Activated CD4-positive, alpha-beta memory T cell treated with anti-CD3 and anti-CD28 coated beads, Interleukin-2, amount 10 ng/mL, durations not matched to agents 7 days and 5 days (primary cell): ENCODE measurements at regions not wholly inside any gene's neighbourhood (a gene's known extent, or its start where the extent isn't known, plus 50 kb on each side); places are given as distances from the start of the nearest gene placed in this dataset.
"Not testable (repeated sequence)": the region's sequence is repeated elsewhere in the genome, so short reads cannot be mapped to it uniquely, and the experiment has no call there.

Experiments used
- CTCF ChIA-PET: fragments of 350-600 bp; sonication (Branson Sonifier 250); formaldehyde crosslinking; loops from one replicate; lab custom pipeline; 2021; ENCODE audit warnings: antibody characterized with exemption, inconsistent platforms; lab: Charles Lee
- POLR2A ChIA-PET: fragments of 350-600 bp; sonication (Branson Sonifier 250); formaldehyde crosslinking; loops from one replicate; lab custom pipeline; 2021; ENCODE audit warnings: antibody characterized with exemption; lab: Charles Lee
- DNase-seq: peaks from one replicate; pipeline ENCODE4 v3.0.0-alpha.2; 2020
- H3K27ac Mint-ChIP-seq: one replicate; pipeline ENCODE4 v1.8.0; 2021; ENCODE audit warnings: mild to moderate bottlenecking, mixed read lengths
- H3K27me3 Mint-ChIP-seq: one replicate; pipeline ENCODE4 v1.8.0; 2021; ENCODE audit warnings: mixed read lengths
- H3K36me3 Mint-ChIP-seq: one replicate; pipeline ENCODE4 v1.8.0; 2021; ENCODE audit warnings: low read depth, mixed read lengths
- H3K4me1 Mint-ChIP-seq: one replicate; pipeline ENCODE4 v1.8.0; 2021; ENCODE audit warnings: mixed read lengths
- H3K4me3 Mint-ChIP-seq: one replicate; pipeline ENCODE4 v1.8.0; 2021; ENCODE audit warnings: mild to moderate bottlenecking, mixed read lengths
- H3K9me3 Mint-ChIP-seq: one replicate; pipeline ENCODE4 v1.8.0; 2021; ENCODE audit warnings: mixed read lengths

DNA sequence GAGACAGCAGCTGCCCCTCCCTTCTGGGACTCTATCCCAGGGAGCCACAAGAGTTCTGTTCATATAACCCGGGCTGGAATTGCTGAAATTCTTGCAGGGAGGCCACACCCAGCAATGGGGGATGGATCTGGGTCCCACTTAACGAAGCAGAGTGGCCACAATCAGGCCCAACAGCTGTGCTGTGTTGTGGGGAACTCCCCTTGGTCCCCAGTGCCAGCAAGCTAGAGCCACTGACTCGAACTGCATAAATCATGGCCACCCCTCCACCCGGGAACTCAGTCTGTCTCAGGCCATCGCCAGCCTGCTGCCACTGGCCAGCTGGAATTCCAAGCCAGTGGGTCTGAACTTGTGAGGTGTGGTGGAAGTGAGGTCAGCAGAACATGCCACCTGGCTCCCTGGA is 111.1 kb downstream of the KLF8 start:
- peaks cover 35% of the 10 kb centered on the region for H3K36me3 Mint-ChIP-seq
- H3K27ac Mint-ChIP-seq = peak overlapping the region; percentile 59
- H3K4me1 Mint-ChIP-seq = peaks cover 47% of the 10 kb centered on the region
- ChIA-PET POLR2A (no interaction called here), CTCF (interaction anchor here (1.6 kb wide), 1 partner anchor 54 kb away, joined by 3 read pairs; no protein-coding TSS in a partner anchor)
- no peak overlapping the region for H3K4me3 Mint-ChIP-seq
- peaks cover 18% of the 10 kb centered on the region for H3K9me3 Mint-ChIP-seq
- no peaks in the 10 kb centered on the region for H3K27me3 Mint-ChIP-seq
- no peak for DNase-seq

DNA sequence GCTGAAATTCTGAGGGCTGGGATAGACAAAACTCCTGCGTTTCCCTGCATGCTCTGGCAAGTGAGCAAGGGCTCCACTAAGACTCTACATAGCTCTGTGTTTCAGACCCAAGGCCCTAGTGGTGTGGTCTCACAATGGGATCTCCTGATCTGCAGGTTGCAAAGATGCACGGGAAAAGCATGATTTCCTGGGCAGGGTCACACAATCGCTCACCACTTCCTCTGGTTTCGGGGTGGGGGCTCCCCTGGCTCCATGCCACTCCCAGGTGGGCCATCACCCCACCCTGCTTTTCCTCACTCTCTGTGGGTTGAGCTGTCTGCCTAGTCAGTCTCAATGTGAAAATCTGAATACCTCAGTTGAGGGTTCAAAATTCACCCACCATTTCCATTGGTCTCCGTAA is 111.5 kb downstream of the KLF8 start:
- peaks cover 31% of the 10 kb centered on the region for H3K36me3 Mint-ChIP-seq
- ChIA-PET CTCF (interaction anchor here (1.6 kb wide), 1 partner anchor 54 kb away, joined by 3 read pairs; no protein-coding TSS in a partner anchor), POLR2A (no interaction called here)
- peak overlapping the region; percentile 59 for H3K27ac Mint-ChIP-seq
- peak; percentile 41 for DNase-seq
- peak overlapping the region; percentile 14 for H3K4me3 Mint-ChIP-seq
- peaks cover 47% of the 10 kb centered on the region for H3K4me1 Mint-ChIP-seq
- peaks cover 15% of the 10 kb centered on the region for H3K9me3 Mint-ChIP-seq
- no peaks in the 10 kb centered on the region for H3K27me3 Mint-ChIP-seq

DNA sequence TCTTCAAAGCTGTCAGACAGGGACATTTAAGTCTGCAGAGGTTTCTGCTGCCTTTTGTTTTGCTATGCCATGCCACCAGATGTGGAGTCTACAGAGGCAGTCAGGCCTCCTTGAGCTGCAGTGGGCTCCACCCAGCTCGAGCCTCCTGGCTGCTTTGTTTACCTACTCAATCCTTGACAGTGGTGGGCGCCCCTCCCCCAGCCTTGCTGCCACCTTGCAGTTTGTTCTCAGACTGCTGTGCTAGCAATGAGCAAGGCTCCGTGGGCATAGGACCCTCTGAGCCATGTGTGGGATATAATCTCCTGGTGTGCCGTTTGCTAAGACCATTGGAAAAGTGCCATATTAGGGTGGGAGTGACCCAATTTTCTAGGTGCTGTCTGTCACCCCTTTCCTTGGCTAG is 126.0 kb downstream of the KLF8 start:
- POLR2A ChIA-PET, H3K4me3 Mint-ChIP-seq, CTCF ChIA-PET, H3K27me3 Mint-ChIP-seq, H3K4me1 Mint-ChIP-seq, DNase-seq, H3K9me3 Mint-ChIP-seq, H3K27ac Mint-ChIP-seq: not testable (repeated sequence)
- H3K36me3 Mint-ChIP-seq = peaks cover 19% of the 10 kb centered on the region

DNA sequence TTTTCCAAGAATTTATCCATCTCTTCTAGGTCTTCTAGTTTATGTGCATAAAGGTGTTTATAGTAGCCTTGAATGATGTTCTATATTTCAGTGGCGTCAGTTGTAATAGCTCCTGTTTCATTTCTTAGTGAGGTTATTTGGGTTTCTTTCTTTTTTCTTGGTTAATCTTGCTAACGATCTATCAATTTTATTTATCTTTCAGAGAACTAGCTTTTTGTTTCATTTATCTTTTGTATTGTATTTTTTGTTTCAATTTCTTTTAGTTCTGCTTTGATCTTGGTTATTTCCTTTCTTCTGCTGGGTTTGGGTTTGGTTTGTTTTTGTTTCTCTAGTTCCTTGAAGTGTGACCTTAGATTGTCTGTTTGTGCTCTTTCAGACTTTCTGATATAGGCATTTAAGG is 133.0 kb downstream of the KLF8 start:
- H3K27ac Mint-ChIP-seq = peak overlapping the region; percentile 74
- H3K9me3 Mint-ChIP-seq, H3K27me3 Mint-ChIP-seq, DNase-seq: not testable (repeated sequence)
- ChIA-PET CTCF (interaction anchor here (1.0 kb wide), 1 partner anchor 83 kb away, joined by 3 read pairs; no protein-coding TSS in a partner anchor), POLR2A (interaction anchor here (0.8 to 1.5 kb wide), 4 partner anchors 32 to 363 kb away, joined by 3 to 4 read pairs (median 3); partner anchors contain the start of genes NBDY and UBQLN2)
- peaks cover 64% of the 10 kb centered on the region for H3K4me1 Mint-ChIP-seq
- H3K36me3 Mint-ChIP-seq = peaks cover 19% of the 10 kb centered on the region
- peak overlapping the region; percentile 15 for H3K4me3 Mint-ChIP-seq

DNA sequence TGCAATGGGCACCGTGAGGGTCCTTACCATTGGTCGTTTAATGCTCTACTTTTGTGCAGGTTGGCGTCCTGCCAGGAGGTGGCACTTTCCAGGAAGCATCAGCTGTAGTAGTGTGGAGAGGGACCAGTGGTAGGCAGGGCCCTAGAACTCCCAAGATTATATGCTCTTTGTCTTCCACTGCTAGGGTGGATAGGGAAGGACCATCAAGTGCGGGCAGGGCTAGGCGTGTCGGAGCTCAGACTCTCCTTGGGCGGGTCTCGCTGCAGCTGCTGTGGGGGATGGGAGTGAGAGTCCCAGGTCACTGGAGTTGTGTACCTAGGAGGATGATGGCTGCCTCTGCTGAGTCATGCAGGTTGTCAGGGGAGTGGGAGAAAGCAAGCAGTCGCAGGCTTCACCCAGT is 134.7 kb downstream of the KLF8 start:
- peaks cover 61% of the 10 kb centered on the region for H3K4me1 Mint-ChIP-seq
- CTCF ChIA-PET = no interaction called here
- peaks cover 10% of the 10 kb centered on the region for H3K9me3 Mint-ChIP-seq
- H3K36me3 Mint-ChIP-seq = peaks cover 19% of the 10 kb centered on the region
- POLR2A ChIA-PET = interaction anchor here (1.3 kb wide), 1 partner anchor 16 kb away, joined by 4 read pairs; no protein-coding TSS in a partner anchor
- H3K27me3 Mint-ChIP-seq = no peaks in the 10 kb centered on the region
- DNase-seq = no peak
- no peak overlapping the region for H3K4me3 Mint-ChIP-seq
- peak overlapping the region; percentile 29 for H3K27ac Mint-ChIP-seq

DNA sequence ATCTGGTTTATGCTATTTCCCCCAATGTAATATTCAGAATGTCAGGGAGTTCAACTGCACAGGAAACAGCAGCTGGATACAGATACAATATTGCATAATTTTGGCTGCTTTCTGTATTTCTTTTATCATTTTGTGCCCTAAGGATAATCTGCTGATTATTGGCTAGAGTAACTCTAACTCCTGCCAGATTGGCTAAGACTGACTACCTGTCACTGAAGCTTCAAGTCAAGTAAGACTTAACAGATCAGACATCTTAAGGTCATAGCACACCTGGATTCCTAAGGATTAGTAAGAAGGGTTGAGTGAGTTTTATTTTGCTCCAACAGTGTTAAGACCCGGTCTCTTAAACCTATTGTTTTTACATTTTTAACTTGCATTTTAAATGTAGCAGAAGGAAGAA is 136.8 kb downstream of the KLF8 start:
- Mint-ChIP-seq H3K36me3 (peaks cover 18% of the 10 kb centered on the region), H3K4me3 (no peak overlapping the region), H3K27ac (peak overlapping the region; percentile 17), H3K27me3 (no peaks in the 10 kb centered on the region), H3K4me1 (peaks cover 57% of the 10 kb centered on the region), H3K9me3 (peaks cover 5% of the 10 kb centered on the region)
- POLR2A ChIA-PET = no interaction called here
- CTCF ChIA-PET = no interaction called here
- no peak for DNase-seq

DNA sequence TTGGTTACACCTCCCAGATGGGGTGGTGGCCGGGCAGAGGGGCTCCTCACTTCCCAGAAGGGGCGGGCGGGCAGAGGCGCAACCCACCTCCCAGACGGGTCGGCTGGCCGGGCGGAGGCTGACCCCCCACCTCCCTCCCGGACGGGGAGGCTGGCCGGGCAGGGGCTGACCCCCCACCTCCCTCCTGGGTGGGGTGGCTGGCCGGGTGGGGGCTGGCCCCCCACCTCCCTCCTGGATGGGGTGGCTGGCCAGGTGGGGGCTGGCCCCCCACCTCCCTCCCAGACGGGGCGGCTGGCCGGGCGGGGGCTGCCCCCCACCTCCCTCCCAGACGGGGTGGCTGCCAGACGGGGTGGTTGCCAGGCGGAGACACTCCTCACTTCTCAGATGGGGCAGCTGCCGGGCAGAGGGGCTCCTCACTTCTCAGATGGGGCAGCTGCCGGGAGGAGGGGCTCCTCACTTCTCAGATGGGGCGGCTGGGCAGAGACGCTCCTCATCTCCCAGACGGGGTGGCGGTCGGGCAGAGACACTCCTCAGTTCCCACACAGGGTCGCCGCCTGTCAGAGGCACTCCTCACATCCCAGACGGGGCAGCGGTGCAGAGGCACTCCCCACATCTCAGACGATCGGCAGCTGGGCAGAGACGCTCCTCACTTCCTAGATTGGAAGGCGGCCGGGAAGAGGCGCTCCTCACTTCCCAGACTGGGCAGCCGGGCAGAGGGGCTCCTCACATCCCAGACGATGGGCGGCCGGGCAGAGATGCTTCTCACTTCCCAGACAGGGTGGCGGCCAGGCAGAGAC is 148.0 kb downstream of the KLF8 start:
- H3K4me3 Mint-ChIP-seq, CTCF ChIA-PET, H3K27ac Mint-ChIP-seq, POLR2A ChIA-PET, H3K9me3 Mint-ChIP-seq, DNase-seq, H3K27me3 Mint-ChIP-seq: not testable (repeated sequence)
- peaks cover 32% of the 10 kb centered on the region for H3K4me1 Mint-ChIP-seq
- H3K36me3 Mint-ChIP-seq = peaks cover 12% of the 10 kb centered on the region

DNA sequence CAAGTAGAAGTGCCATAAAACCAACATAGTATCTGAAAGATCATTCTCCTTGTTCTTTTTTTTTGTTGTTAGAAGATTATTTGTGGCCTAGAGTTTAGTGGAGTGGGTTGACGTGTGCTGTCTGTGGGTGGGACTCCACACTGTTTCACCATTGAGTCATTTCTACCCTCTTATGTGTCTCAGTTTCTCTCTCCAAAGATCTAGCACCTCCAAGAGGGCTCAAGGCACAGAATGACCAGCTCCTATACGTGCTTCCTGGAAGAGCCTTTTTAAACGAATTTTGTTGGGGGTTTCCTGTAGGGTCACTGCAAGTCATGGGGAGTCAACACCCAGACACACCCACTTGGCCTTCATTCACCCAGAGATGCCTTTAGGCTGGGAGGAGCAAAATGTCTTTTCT is 150.1 kb downstream of the KLF8 start:
- no peaks in the 10 kb centered on the region for H3K27me3 Mint-ChIP-seq
- CTCF ChIA-PET = no interaction called here
- H3K4me1 Mint-ChIP-seq = peaks cover 44% of the 10 kb centered on the region
- no peak overlapping the region for H3K4me3 Mint-ChIP-seq
- peaks cover 19% of the 10 kb centered on the region for H3K36me3 Mint-ChIP-seq
- peak overlapping the region; percentile 88 for H3K27ac Mint-ChIP-seq
- H3K9me3 Mint-ChIP-seq = no peaks in the 10 kb centered on the region
- POLR2A ChIA-PET = interaction anchor here (2.0 to 2.2 kb wide), 2 partner anchors 15 to 183 kb away, joined by 4 to 8 read pairs; no protein-coding TSS in a partner anchor
- DNase-seq = peak; percentile 19

DNA sequence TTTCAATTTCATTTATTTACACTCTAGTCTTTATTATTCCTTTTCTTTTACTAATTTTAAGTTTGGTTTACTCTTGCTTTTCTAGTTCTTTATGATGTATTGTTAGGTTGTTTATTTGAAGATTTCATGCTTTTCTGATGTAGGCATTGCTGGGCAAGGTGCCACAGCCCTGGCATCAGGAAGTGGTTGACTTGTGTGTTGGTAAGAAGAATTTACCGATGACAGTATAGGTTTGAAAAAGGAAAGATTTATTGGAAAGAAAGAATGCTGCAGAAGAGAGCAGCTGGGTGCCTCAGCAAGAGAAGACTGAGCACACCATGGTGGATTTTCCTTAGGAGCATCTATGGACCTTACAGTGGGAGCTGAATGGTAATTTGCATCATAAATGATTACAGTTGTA is 153.2 kb downstream of the KLF8 start:
- POLR2A ChIA-PET = interaction anchor here (0.6 to 1.0 kb wide), 2 partner anchors 12 to 99 kb away, joined by 4 to 6 read pairs; no protein-coding TSS in a partner anchor
- peak overlapping the region; percentile 68 for H3K4me3 Mint-ChIP-seq
- no peaks in the 10 kb centered on the region for H3K27me3 Mint-ChIP-seq
- CTCF ChIA-PET = no interaction called here
- peaks cover 55% of the 10 kb centered on the region for H3K4me1 Mint-ChIP-seq
- H3K36me3 Mint-ChIP-seq = peaks cover 29% of the 10 kb centered on the region
- peak overlapping the region; percentile 81 for H3K27ac Mint-ChIP-seq
- DNase-seq = peak; percentile 34
- H3K9me3 Mint-ChIP-seq = no peaks in the 10 kb centered on the region

DNA sequence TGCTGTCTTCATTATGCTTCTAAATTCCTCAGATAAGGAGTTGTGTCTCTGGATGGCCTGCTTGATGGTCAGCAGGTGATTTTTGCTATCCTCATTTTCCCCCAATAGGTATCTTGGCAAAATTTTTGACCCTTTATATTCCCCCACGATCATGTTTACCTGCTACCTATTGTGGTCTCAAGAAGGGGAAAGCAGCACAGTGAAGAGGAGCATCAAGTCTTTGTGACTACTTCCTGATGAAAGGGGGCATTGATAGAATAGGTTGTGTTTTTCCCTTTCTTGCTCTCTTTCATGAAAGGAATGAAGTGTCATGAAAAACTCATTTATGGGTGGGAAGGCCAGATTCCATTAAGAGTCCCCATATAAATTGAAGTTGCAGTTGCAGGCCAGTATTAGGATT is 153.8 kb downstream of the KLF8 start:
- POLR2A ChIA-PET = interaction anchor here (0.6 to 1.0 kb wide), 2 partner anchors 11 to 98 kb away, joined by 4 to 6 read pairs; no protein-coding TSS in a partner anchor

DNA sequence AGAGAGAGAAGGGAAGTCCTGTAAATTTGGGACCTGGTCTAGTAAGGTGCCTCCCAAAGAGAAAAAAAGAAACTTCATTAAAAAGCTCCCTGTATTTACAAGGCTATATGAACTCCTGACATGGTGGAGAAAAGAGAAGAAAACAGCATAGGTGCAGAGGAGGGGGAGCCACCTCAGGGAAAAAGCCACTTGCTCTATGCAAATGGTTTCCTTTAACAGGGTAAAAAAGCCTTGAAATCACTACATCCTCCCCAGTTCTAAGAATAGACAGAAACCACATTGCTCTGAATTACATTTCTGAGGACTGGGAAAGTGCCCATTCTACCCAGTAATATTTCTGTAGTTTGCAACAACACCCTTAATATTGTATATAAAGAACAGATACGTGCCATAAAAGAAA is 165.5 kb downstream of the KLF8 start:
- H3K27me3 Mint-ChIP-seq = no peaks in the 10 kb centered on the region
- POLR2A ChIA-PET = interaction anchor here (0.9 to 1.7 kb wide), 2 partner anchors 12 to 33 kb away, joined by 3 to 6 read pairs; no protein-coding TSS in a partner anchor
- peaks cover 39% of the 10 kb centered on the region for H3K36me3 Mint-ChIP-seq
- H3K27ac Mint-ChIP-seq = peak overlapping the region; percentile 87
- peak overlapping the region; percentile 55 for H3K4me3 Mint-ChIP-seq
- peaks cover 7% of the 10 kb centered on the region for H3K9me3 Mint-ChIP-seq
- CTCF ChIA-PET = no interaction called here
- H3K4me1 Mint-ChIP-seq = peaks cover 33% of the 10 kb centered on the region
- DNase-seq = peak; percentile 26

More for the DNA sequence above, 153.8 kb downstream of the KLF8 start:
- CTCF ChIA-PET = no interaction called here
- peaks cover 30% of the 10 kb centered on the region for H3K36me3 Mint-ChIP-seq
- H3K9me3 Mint-ChIP-seq = no peaks in the 10 kb centered on the region
- peak overlapping the region; percentile 81 for H3K27ac Mint-ChIP-seq
- no peaks in the 10 kb centered on the region for H3K27me3 Mint-ChIP-seq
- peaks cover 55% of the 10 kb centered on the region for H3K4me1 Mint-ChIP-seq
- DNase-seq = no peak
- peak overlapping the region; percentile 68 for H3K4me3 Mint-ChIP-seq

DNA sequence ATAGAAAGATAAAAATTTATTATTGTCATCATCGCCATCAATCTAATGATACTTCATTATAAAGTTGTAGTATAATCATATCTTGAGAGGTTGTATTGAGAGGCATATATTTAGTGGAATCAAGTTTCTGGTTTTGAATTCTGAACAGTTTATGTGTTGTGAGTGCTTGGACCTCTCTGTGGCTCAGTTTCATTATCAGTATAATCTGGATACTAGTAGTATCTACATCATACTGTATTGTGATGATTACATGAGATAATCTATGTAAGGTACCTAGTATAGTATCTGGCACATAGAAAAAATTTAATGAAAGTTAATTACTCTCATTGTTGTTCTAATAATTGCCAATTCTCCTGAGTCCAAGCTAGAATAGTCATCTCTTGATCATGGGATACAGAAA is 161.2 kb upstream of the UBQLN2 start:
- Mint-ChIP-seq H3K4me1 (peaks cover 27% of the 10 kb centered on the region), H3K9me3 (peaks cover 4% of the 10 kb centered on the region), H3K27me3 (no peaks in the 10 kb centered on the region), H3K36me3 (peaks cover 22% of the 10 kb centered on the region), H3K4me3 (no peak overlapping the region), H3K27ac (no peak overlapping the region)
- CTCF ChIA-PET = no interaction called here
- POLR2A ChIA-PET = interaction anchor here (1.4 kb wide), 1 partner anchor 163 kb away, joined by 3 read pairs; no protein-coding TSS in a partner anchor
- DNase-seq = no peak

DNA sequence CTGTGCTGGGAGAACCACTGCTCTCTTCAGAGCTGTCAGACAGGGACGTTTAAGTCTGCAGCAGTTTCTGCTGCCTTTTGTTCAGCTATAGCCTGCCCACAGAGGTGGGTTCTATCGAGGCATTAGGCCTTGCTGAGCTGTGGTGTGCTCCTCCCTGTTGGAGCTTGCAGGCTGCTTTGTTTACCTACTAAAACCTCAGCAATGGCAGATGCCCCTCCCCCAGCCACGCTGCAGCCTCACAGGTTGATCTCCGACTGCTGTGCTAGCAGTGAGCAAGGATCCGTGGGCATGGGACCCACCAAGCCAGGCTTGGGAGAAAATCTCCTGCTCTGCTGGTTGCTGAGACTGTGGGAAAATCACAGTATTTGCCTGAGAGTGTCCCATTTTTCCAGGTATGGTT is 133.8 kb upstream of the UBQLN2 start:
- Mint-ChIP-seq H3K27ac (no peak overlapping the region), H3K4me3 (no peak overlapping the region), H3K9me3 (peaks cover 14% of the 10 kb centered on the region), H3K4me1 (no peaks in the 10 kb centered on the region), H3K27me3 (no peaks in the 10 kb centered on the region), H3K36me3 (peaks cover 8% of the 10 kb centered on the region)
- DNase-seq = no peak
- CTCF ChIA-PET = no interaction called here
- POLR2A ChIA-PET = no interaction called here
